Activated T-cell treated with anti-CD3 and anti-CD28 coated beads for 48 hours (primary cell): ENCODE measurements at regions not wholly inside any gene's neighbourhood (a gene's known extent, or its start where the extent isn't known, plus 50 kb on each side); places are given as distances from the start of the nearest gene placed in this dataset.
"Not testable (repeated sequence)": the region's sequence is repeated elsewhere in the genome, so short reads cannot be mapped to it uniquely, and the experiment has no call there.

ENCODE experiments used
- DNase-seq: peaks from one replicate; pipeline ENCODE4 v3.0.0-alpha.2; 2020; ENCODE audit warnings: low read depth

GRCh38 chrX:40245488-40246071, 147.8 kb upstream of the BCOR start:
- no peak for DNase-seq

GRCh38 chrX:40244980-40245379, 147.2 kb upstream of the BCOR start:
- DNase-seq, result no peak

GRCh38 chrX:40243755-40244515, 146.2 kb upstream of the BCOR start:
- DNase-seq, result no peak

- no peak for DNase-seq
These were observed 143.1 kb upstream of the BCOR start for GRCh38 chrX:40240844-40241243.

GRCh38 chrX:40237731-40238178, 140.0 kb upstream of the BCOR start:
- no peak for DNase-seq

- DNase-seq, result no peak
These were observed 132.9 kb upstream of the BCOR start for GRCh38 chrX:40230646-40231045.

GRCh38 chrX:40227125-40227524, 129.4 kb upstream of the BCOR start:
- no peak for DNase-seq

- DNase-seq, result no peak
These were observed 126.9 kb upstream of the BCOR start for GRCh38 chrX:40224658-40225057.

GRCh38 chrX:40222612-40223011, 124.9 kb upstream of the BCOR start:
- DNase-seq, result not testable (repeated sequence)

- DNase-seq, result no peak
These were observed 115.3 kb upstream of the BCOR start for GRCh38 chrX:40213092-40213491.

GRCh38 chrX:40209951-40210617, 112.3 kb upstream of the BCOR start:
- no peak for DNase-seq

- peak; percentile 30 for DNase-seq
These were observed 109.9 kb upstream of the BCOR start for GRCh38 chrX:40207626-40208025.

GRCh38 chrX:40205471-40205870, 107.7 kb upstream of the BCOR start:
- no peak for DNase-seq

- no peak for DNase-seq
These were observed 104.7 kb upstream of the BCOR start for GRCh38 chrX:40202456-40202855.

- no peak for DNase-seq
These were observed 103.6 kb upstream of the BCOR start for GRCh38 chrX:40201329-40201885.

GRCh38 chrX:40199704-40200103, 101.9 kb upstream of the BCOR start:
- DNase-seq, result no peak

- DNase-seq, result no peak
These were observed 99.3 kb upstream of the BCOR start for GRCh38 chrX:40197071-40197470.

GRCh38 chrX:40195368-40195767, 97.6 kb upstream of the BCOR start:
- no peak for DNase-seq

- no peak for DNase-seq
These were observed 94.4 kb upstream of the BCOR start for GRCh38 chrX:40192196-40192595.

- no peak for DNase-seq
These were observed 91.9 kb upstream of the BCOR start for GRCh38 chrX:40189637-40190036.

GRCh38 chrX:40188573-40189417, 91.0 kb upstream of the BCOR start:
- no peak for DNase-seq

GRCh38 chrX:40184968-40185367, 87.2 kb upstream of the BCOR start:
- no peak for DNase-seq
